Muscle of back (tissue), 3 donors: ENCODE measurements at regions not wholly inside any gene's neighbourhood (a gene's known extent, or its start where the extent isn't known, plus 50 kb on each side); places are given as distances from the start of the nearest gene placed in this dataset.

Experiments
- DNase-seq, 3 donors: peaks; one replicate each; pipeline versions ENCODE4 v3.0.0 to v3.0.0-alpha.2; 2013

- DNase-seq, result peak; percentile 36 to 77 (median 54)
These were observed 88.2 kb upstream of the CAMK2D start for GRCh38 chr4:113849771-113850170.

GRCh38 chr4:113847710-113848109 is 86.2 kb upstream of the CAMK2D start:
- DNase-seq, result no peak

GRCh38 chr4:113846433-113846832 is 84.9 kb upstream of the CAMK2D start:
- no peak for DNase-seq

GRCh38 chr4:113845138-113845537 is 83.6 kb upstream of the CAMK2D start:
- no peak for DNase-seq

- no peak for DNase-seq
These were observed 82.8 kb upstream of the CAMK2D start for GRCh38 chr4:113844369-113844768.

GRCh38 chr4:113840861-113841260 is 79.3 kb upstream of the CAMK2D start:
- peak in 1 of 3 donors; percentile 68 for DNase-seq

GRCh38 chr4:113838460-113838859 is 76.9 kb upstream of the CAMK2D start:
- no peak for DNase-seq

- DNase-seq, result peak in 1 of 3 donors; percentile 78
These were observed 75.9 kb upstream of the CAMK2D start for GRCh38 chr4:113837397-113837796.

- DNase-seq, result no peak
These were observed 73.5 kb upstream of the CAMK2D start for GRCh38 chr4:113835005-113835404.

GRCh38 chr4:113834298-113834697 is 72.8 kb upstream of the CAMK2D start:
- no peak for DNase-seq

GRCh38 chr4:113832803-113833202 is 71.3 kb upstream of the CAMK2D start:
- DNase-seq, result no peak

- DNase-seq, result no peak
These were observed 69.9 kb upstream of the CAMK2D start for GRCh38 chr4:113831457-113831856.

GRCh38 chr4:113828702-113829101 is 67.2 kb upstream of the CAMK2D start:
- no peak for DNase-seq

- DNase-seq, result no peak
These were observed 65.7 kb upstream of the CAMK2D start for GRCh38 chr4:113827285-113827684.

- no peak for DNase-seq
These were observed 64.9 kb upstream of the CAMK2D start for GRCh38 chr4:113826421-113826820.

GRCh38 chr4:113825272-113825671 is 63.7 kb upstream of the CAMK2D start:
- DNase-seq, result no peak

- no peak for DNase-seq
These were observed 62.9 kb upstream of the CAMK2D start for GRCh38 chr4:113824396-113824795.

- DNase-seq, result no peak
These were observed 61.7 kb upstream of the CAMK2D start for GRCh38 chr4:113823291-113823659.

- no peak for DNase-seq
These were observed 61.2 kb upstream of the CAMK2D start for GRCh38 chr4:113822555-113823290.

- no peak for DNase-seq
These were observed 60.3 kb upstream of the CAMK2D start for GRCh38 chr4:113821856-113822255.

- peak; percentile 47 to 92 (median 76) for DNase-seq
These were observed 58.6 kb upstream of the CAMK2D start for GRCh38 chr4:113820108-113820507.

GRCh38 chr4:113815826-113816225 is 54.3 kb upstream of the CAMK2D start:
- DNase-seq, result no peak

- DNase-seq, result no peak
These were observed 49.8 kb upstream of the CAMK2D start for GRCh38 chr4:113811359-113811758.
